ENCODE measurements at regions not wholly inside any gene's neighbourhood (a gene's known extent, or its start where the extent isn't known, plus 50 kb on each side); places are given as distances from the start of the nearest gene placed in this dataset.

- no peak for TF ChIP-seq ZNF274 (IDR thresholded peaks at IDR 0.05; ENCODE audit: low read depth, low read length)
- no peak for TF ChIP-seq SUZ12 (IDR thresholded peaks at IDR 0.05; ENCODE audit: extremely low read depth, insufficient read depth, insufficient read length)
- no peak for TF ChIP-seq YY1 (IDR thresholded peaks at IDR 0.05; ENCODE audit: insufficient read depth, insufficient read length)
Measured at GRCh38 chr10:36943544-36943943, 181.9 kb upstream of the ANKRD30A start.

All from NT2/D1 (cell line).